ENCODE measurements at regions not wholly inside any gene's neighbourhood (a gene's known extent, or its start where the extent isn't known, plus 50 kb on each side); places are given as distances from the start of the nearest gene placed in this dataset.

- H3K4me3 ChIP-seq (ENCODE audit: low read depth, low read length), result no peak overlapping the region
- TF ChIP-seq CTCF (IDR thresholded peaks at IDR 0.05; ENCODE audit: low read depth, low read length), result no peak
Observed at GRCh38 chr9:91023741-91024140, 222.1 kb downstream of the SYK start.

- no peak overlapping the region for H3K4me3 ChIP-seq (ENCODE audit: low read depth, low read length)
- TF ChIP-seq CTCF (IDR thresholded peaks at IDR 0.05; ENCODE audit: low read depth, low read length), result no peak
Observed at GRCh38 chr9:91024841-91025240, 223.2 kb downstream of the SYK start.

GRCh38 chr9:91025856-91026255 lies 224.2 kb downstream of the SYK start:
- TF ChIP-seq CTCF (IDR thresholded peaks at IDR 0.05; ENCODE audit: low read depth, low read length), result no peak

GRCh38 chr9:91026266-91026665 lies 224.6 kb downstream of the SYK start:
- H3K4me3 ChIP-seq (ENCODE audit: low read depth, low read length), result no peak overlapping the region
- TF ChIP-seq CTCF (IDR thresholded peaks at IDR 0.05; ENCODE audit: low read depth, low read length), result no peak

More at GRCh38 chr9:91025856-91026255, 224.2 kb downstream of the SYK start:
- no peak overlapping the region for H3K4me3 ChIP-seq (ENCODE audit: low read depth, low read length)

GRCh38 chr9:91027005-91027404 lies 225.4 kb downstream of the SYK start:
- H3K4me3 ChIP-seq (ENCODE audit: low read depth, low read length), result no peak overlapping the region

GRCh38 chr9:91028166-91028827 lies 226.7 kb downstream of the SYK start:
- H3K4me3 ChIP-seq (ENCODE audit: low read depth, low read length), result no peak overlapping the region
- TF ChIP-seq CTCF (IDR thresholded peaks at IDR 0.05; ENCODE audit: low read depth, low read length), result no peak

More at GRCh38 chr9:91027005-91027404, 225.4 kb downstream of the SYK start:
- no peak for TF ChIP-seq CTCF (IDR thresholded peaks at IDR 0.05; ENCODE audit: low read depth, low read length)

- TF ChIP-seq CTCF (IDR thresholded peaks at IDR 0.05; ENCODE audit: low read depth, low read length), result no peak
Observed at GRCh38 chr9:91029650-91030361, 228.2 kb downstream of the SYK start.

More at GRCh38 chr9:91029650-91030361, 228.2 kb downstream of the SYK start:
- H3K4me3 ChIP-seq (ENCODE audit: low read depth, low read length), result no peak overlapping the region

Data from WI38 (cell line).